T follicular helper cell (primary cell): ENCODE measurements at regions not wholly inside any gene's neighbourhood (a gene's known extent, or its start where the extent isn't known, plus 50 kb on each side); places are given as distances from the start of the nearest gene placed in this dataset.
"Not testable (repeated sequence)": the region's sequence is repeated elsewhere in the genome, so short reads cannot be mapped to it uniquely, and the experiment has no call there.

Experiments used
- DNase-seq: peaks from one replicate; pipeline ENCODE4 v3.0.0-alpha.2; 2020; ENCODE audit warnings: low read depth

GRCh38 chr6:147911686-147912085 is 403.2 kb downstream of the SAMD5 start:
- no peak for DNase-seq

- no peak for DNase-seq
These were observed 414.3 kb downstream of the SAMD5 start for GRCh38 chr6:147922799-147923198.

- no peak for DNase-seq
These were observed 416.1 kb downstream of the SAMD5 start for GRCh38 chr6:147924598-147924997.

- no peak for DNase-seq
These were observed 416.8 kb upstream of the SASH1 start for GRCh38 chr6:147925826-147926225.

GRCh38 chr6:147930745-147931144 is 411.9 kb upstream of the SASH1 start:
- no peak for DNase-seq

- no peak for DNase-seq
These were observed 409.4 kb upstream of the SASH1 start for GRCh38 chr6:147933224-147933623.

- no peak for DNase-seq
These were observed 407.0 kb upstream of the SASH1 start for GRCh38 chr6:147935656-147936055.

- DNase-seq, result no peak
These were observed 405.8 kb upstream of the SASH1 start for GRCh38 chr6:147936703-147937470.

- no peak for DNase-seq
These were observed 401.5 kb upstream of the SASH1 start for GRCh38 chr6:147941143-147941542.

- DNase-seq, result no peak
These were observed 400.3 kb upstream of the SASH1 start for GRCh38 chr6:147942363-147942762.

- DNase-seq, result no peak
These were observed 398.5 kb upstream of the SASH1 start for GRCh38 chr6:147944122-147944521.

- no peak for DNase-seq
These were observed 395.1 kb upstream of the SASH1 start for GRCh38 chr6:147947521-147947920.

- DNase-seq, result no peak
These were observed 392.5 kb upstream of the SASH1 start for GRCh38 chr6:147949981-147950622.

GRCh38 chr6:147950623-147950987 is 392.0 kb upstream of the SASH1 start:
- DNase-seq, result no peak

- no peak for DNase-seq
These were observed 390.9 kb upstream of the SASH1 start for GRCh38 chr6:147951726-147952125.

- no peak for DNase-seq
These were observed 387.7 kb upstream of the SASH1 start for GRCh38 chr6:147954938-147955337.

GRCh38 chr6:147958683-147959082 is 384.0 kb upstream of the SASH1 start:
- DNase-seq, result no peak

- no peak for DNase-seq
These were observed 381.0 kb upstream of the SASH1 start for GRCh38 chr6:147961481-147962141.

GRCh38 chr6:147965448-147965847 is 377.2 kb upstream of the SASH1 start:
- not testable (repeated sequence) for DNase-seq

- DNase-seq, result no peak
These were observed 371.7 kb upstream of the SASH1 start for GRCh38 chr6:147970970-147971369.

GRCh38 chr6:147972448-147972847 is 370.2 kb upstream of the SASH1 start:
- no peak for DNase-seq

GRCh38 chr6:147973806-147974205 is 368.8 kb upstream of the SASH1 start:
- no peak for DNase-seq

GRCh38 chr6:147974376-147974775 is 368.3 kb upstream of the SASH1 start:
- no peak for DNase-seq
